Body of pancreas (tissue), 4 donors: ENCODE measurements at regions not wholly inside any gene's neighbourhood (a gene's known extent, or its start where the extent isn't known, plus 50 kb on each side); places are given as distances from the start of the nearest gene placed in this dataset.
"Not testable (repeated sequence)": the region's sequence is repeated elsewhere in the genome, so short reads cannot be mapped to it uniquely, and the experiment has no call there.

ENCODE experiments used
- ATAC-seq: fragments of 150-250 bp; one replicate; pipeline ENCODE4 v1.9.1; 2016
- DNase-seq, 4 donors: peaks; one replicate each; pipeline ENCODE4 v3.0.0-alpha.2; 2019
- H3K27ac ChIP-seq, 4 donors: fragments of 200-600 bp; sonication (generic); 1 replicate in 3 of 4; 2 replicates in 1 of 4; pipeline versions ENCODE4 v1.5.1 to v1.6.1; 2016 to 2019; ENCODE audit warnings: mild to moderate bottlenecking in 1 of 4, mixed read lengths in 1 of 4, moderate library complexity in 1 of 4
- H3K27me3 ChIP-seq, 2 donors: fragments of 200-600 bp; sonication (generic); one replicate each; pipeline ENCODE4 v1.6.0; 2016; ENCODE audit warnings: mild to moderate bottlenecking in 1 of 2
- H3K36me3 ChIP-seq, 2 donors: fragments of 200-600 bp; sonication (generic); replicated peaks in 1 of 2; 2 replicates each; pipeline ENCODE4 v1.5.1; 2016; ENCODE audit warnings: low read depth in 2 of 2; ENCODE audit not compliant: insufficient read depth in 1 of 2
- H3K4me1 ChIP-seq: fragments of 200-600 bp; sonication (generic); one replicate; pipeline ENCODE4 v1.6.0; 2016
- H3K4me3 ChIP-seq, 2 donors: fragments of 200-600 bp; sonication (generic); 1 replicate in 1 of 2; 2 replicates in 1 of 2; pipeline ENCODE4 v1.5.1; 2016 to 2019
- H3K9me3 ChIP-seq, 3 donors: fragments of 200-600 bp; sonication (generic); 1 replicate in 2 of 3; 2 replicates in 1 of 3; pipeline ENCODE4 v1.5.1; 2016
- CTCF ChIP-seq, 7 experiments: fragments of 450-650 bp in 4 of 7; fragments of 200-600 bp in 3 of 7; sonication (generic) in 3 of 7; IDR thresholded peaks; one replicate each; pipeline ENCODE4 v1.5.1; 2016 to 2019; ENCODE audit warnings: antibody characterized with exemption in 7 of 7
- POLR2A ChIP-seq, 3 donors: fragments of 450-650 bp; IDR thresholded peaks; one replicate each; pipeline ENCODE4 v1.6.1; 2016; ENCODE audit warnings: antibody characterized with exemption in 3 of 3, mild to moderate bottlenecking in 2 of 3
- WGBS, 2 donors: methylation state at CpG; one replicate each; pipeline ENCODE4 v1.1.5; 2017; 5-methylcytosine and 5-hydroxymethylcytosine counted together
- intact Hi-C: fragments of 100-400 bp; cut with DNase I; formaldehyde crosslinking; loops from one replicate; pipeline ENCODE4 v1.15.1; 2023

GRCh38 chr3:72271923-72272322, 487.0 kb upstream of the PROK2 start:
- intact Hi-C loops = no loop called here
- no peaks in the 10 kb centered on the region for H3K9me3 ChIP-seq
- no peak overlapping the region for H3K27ac ChIP-seq

GRCh38 chr3:72271216-72271615, 486.3 kb upstream of the PROK2 start:
- H3K9me3 ChIP-seq = no peaks in the 10 kb centered on the region
- DNase-seq (peak in 2 of 4 donors; percentile 9 to 43), ATAC-seq (no peak)
- TF ChIP-seq CTCF (IDR thresholded peaks at IDR 0.05) (no peak), POLR2A (IDR thresholded peaks at IDR 0.05) (no peak)
- intact Hi-C loops = no loop called here
- H3K4me1 ChIP-seq = peaks cover 20% of the 10 kb centered on the region
- H3K36me3 ChIP-seq = no peaks in the 10 kb centered on the region
- no peaks in the 10 kb centered on the region for H3K27me3 ChIP-seq
- H3K4me3 ChIP-seq = no peak overlapping the region
- WGBS, 2 donors = 80 to 86% methylated on average over 6 of the region's 6 CpGs
- H3K27ac ChIP-seq = no peak overlapping the region

More at GRCh38 chr3:72271923-72272322, 487.0 kb upstream of the PROK2 start:
- ATAC-seq (no peak), DNase-seq (no peak)
- 82% methylated on average over 2 of the region's 2 CpGs for WGBS, 2 donors
- H3K27me3 ChIP-seq = no peaks in the 10 kb centered on the region
- no peaks in the 10 kb centered on the region for H3K36me3 ChIP-seq
- TF ChIP-seq CTCF (IDR thresholded peaks at IDR 0.05) = no peak
- no peak overlapping the region for H3K4me3 ChIP-seq
- peaks cover 20% of the 10 kb centered on the region for H3K4me1 ChIP-seq

- ATAC-seq (no peak), DNase-seq (no peak)
- no peak for TF ChIP-seq POLR2A (IDR thresholded peaks at IDR 0.05)
- H3K4me3 ChIP-seq = no peak overlapping the region
- H3K27me3 ChIP-seq = no peaks in the 10 kb centered on the region
- intact Hi-C loops = no loop called here
- WGBS, 2 donors = 78 to 92% methylated on average over 5 of the region's 5 CpGs
- no peaks in the 10 kb centered on the region for H3K9me3 ChIP-seq
- no peak overlapping the region for H3K27ac ChIP-seq
- peaks cover 20% of the 10 kb centered on the region for H3K4me1 ChIP-seq
- H3K36me3 ChIP-seq = no peaks in the 10 kb centered on the region
Observed at GRCh38 chr3:72270730-72271129, 485.8 kb upstream of the PROK2 start.

GRCh38 chr3:72270072-72270681, 485.2 kb upstream of the PROK2 start:
- DNase-seq (peak; percentile 82 to 94 (median 87)), ATAC-seq (peak; percentile 94)
- Histone ChIP-seq H3K4me1 (peaks cover 19% of the 10 kb centered on the region), H3K9me3 (no peaks in the 10 kb centered on the region), H3K27ac (peak overlapping the region in 2 of 4 donors; percentile 19 to 47), H3K36me3 (no peaks in the 10 kb centered on the region), H3K4me3 (no peak overlapping the region), H3K27me3 (no peaks in the 10 kb centered on the region)
- no peak for TF ChIP-seq CTCF (IDR thresholded peaks at IDR 0.05)
- no peak for TF ChIP-seq POLR2A (IDR thresholded peaks at IDR 0.05)
- intact Hi-C loops = no loop called here
- WGBS, 2 donors = 27 to 34% methylated on average over 9 of the region's 9 CpGs

GRCh38 chr3:72269475-72269874, 484.5 kb upstream of the PROK2 start:
- intact Hi-C loops = no loop called here
- TF ChIP-seq CTCF (IDR thresholded peaks at IDR 0.05) = no peak
- TF ChIP-seq POLR2A (IDR thresholded peaks at IDR 0.05) = no peak
- Histone ChIP-seq H3K27ac (peak overlapping the region in 3 of 4 donors; percentile 19 to 47 (median 40)), H3K4me3 (no peak overlapping the region), H3K36me3 (no peaks in the 10 kb centered on the region), H3K4me1 (peaks cover 13% of the 10 kb centered on the region), H3K27me3 (no peaks in the 10 kb centered on the region), H3K9me3 (no peaks in the 10 kb centered on the region)
- no peak for ATAC-seq
- 90 to 93% methylated on average over 3 of the region's 3 CpGs for WGBS, 2 donors
- DNase-seq = no peak

- H3K4me1 ChIP-seq = peaks cover 13% of the 10 kb centered on the region
- H3K27ac ChIP-seq, ATAC-seq, DNase-seq, H3K4me3 ChIP-seq, H3K27me3 ChIP-seq, H3K9me3 ChIP-seq, intact Hi-C loops, H3K36me3 ChIP-seq: not testable (repeated sequence)
- 83 to 86% methylated on average over 7 of the region's 7 CpGs for WGBS, 2 donors
Observed at GRCh38 chr3:72266921-72267524, 482.1 kb upstream of the PROK2 start.
